A673 (cell line): ENCODE measurements at regions not wholly inside any gene's neighbourhood (a gene's known extent, or its start where the extent isn't known, plus 50 kb on each side); places are given as distances from the start of the nearest gene placed in this dataset.

Source experiments
- EZH2 ChIP-seq: fragments of 200-600 bp; sonication (generic); IDR thresholded peaks from 2 replicates; pipeline ENCODE4 v1.6.1; 2017; ENCODE audit warnings: borderline replicate concordance, low read depth, mild to moderate bottlenecking, mixed read lengths, antibody characterized with exemption, low read length; ENCODE audit not compliant: poor library complexity, severe bottlenecking
- TF ChIP-seq, protein P1 (sequence below): fragments of 300-800, 200-600 bp; sonication (generic); conservative IDR thresholded peaks from 2 replicates; pipeline ENCODE4 v1.5.1; 2017; ENCODE audit warnings: low read depth, mild to moderate bottlenecking, antibody characterized with exemption, low read length, moderate library complexity, mixed read lengths

DNA sequence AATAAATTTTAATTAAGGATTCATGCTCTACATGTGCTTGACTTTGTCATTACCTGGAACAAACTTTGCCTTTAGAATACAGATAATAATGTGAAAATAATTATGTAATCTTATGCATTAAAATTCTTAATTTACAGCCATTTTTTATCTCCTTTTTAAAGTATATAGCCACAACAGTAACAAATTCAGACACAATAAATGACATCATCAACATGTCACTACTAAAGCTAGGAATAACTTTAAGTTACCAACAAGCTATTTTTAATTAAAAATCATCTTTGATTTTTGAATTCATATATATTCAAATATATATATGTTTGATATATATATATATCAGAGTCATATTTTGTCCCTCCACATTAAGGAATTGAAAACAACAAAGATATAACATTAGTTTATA, 107.7 kb downstream of the MAD2L1 start:
- TF ChIP-seq, protein P1, sequence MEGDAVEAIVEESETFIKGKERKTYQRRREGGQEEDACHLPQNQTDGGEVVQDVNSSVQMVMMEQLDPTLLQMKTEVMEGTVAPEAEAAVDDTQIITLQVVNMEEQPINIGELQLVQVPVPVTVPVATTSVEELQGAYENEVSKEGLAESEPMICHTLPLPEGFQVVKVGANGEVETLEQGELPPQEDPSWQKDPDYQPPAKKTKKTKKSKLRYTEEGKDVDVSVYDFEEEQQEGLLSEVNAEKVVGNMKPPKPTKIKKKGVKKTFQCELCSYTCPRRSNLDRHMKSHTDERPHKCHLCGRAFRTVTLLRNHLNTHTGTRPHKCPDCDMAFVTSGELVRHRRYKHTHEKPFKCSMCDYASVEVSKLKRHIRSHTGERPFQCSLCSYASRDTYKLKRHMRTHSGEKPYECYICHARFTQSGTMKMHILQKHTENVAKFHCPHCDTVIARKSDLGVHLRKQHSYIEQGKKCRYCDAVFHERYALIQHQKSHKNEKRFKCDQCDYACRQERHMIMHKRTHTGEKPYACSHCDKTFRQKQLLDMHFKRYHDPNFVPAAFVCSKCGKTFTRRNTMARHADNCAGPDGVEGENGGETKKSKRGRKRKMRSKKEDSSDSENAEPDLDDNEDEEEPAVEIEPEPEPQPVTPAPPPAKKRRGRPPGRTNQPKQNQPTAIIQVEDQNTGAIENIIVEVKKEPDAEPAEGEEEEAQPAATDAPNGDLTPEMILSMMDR, result no peak
- no peak for TF ChIP-seq EZH2
